ENCODE measurements at regions not wholly inside any gene's neighbourhood (a gene's known extent, or its start where the extent isn't known, plus 50 kb on each side); places are given as distances from the start of the nearest gene placed in this dataset.

DNA sequence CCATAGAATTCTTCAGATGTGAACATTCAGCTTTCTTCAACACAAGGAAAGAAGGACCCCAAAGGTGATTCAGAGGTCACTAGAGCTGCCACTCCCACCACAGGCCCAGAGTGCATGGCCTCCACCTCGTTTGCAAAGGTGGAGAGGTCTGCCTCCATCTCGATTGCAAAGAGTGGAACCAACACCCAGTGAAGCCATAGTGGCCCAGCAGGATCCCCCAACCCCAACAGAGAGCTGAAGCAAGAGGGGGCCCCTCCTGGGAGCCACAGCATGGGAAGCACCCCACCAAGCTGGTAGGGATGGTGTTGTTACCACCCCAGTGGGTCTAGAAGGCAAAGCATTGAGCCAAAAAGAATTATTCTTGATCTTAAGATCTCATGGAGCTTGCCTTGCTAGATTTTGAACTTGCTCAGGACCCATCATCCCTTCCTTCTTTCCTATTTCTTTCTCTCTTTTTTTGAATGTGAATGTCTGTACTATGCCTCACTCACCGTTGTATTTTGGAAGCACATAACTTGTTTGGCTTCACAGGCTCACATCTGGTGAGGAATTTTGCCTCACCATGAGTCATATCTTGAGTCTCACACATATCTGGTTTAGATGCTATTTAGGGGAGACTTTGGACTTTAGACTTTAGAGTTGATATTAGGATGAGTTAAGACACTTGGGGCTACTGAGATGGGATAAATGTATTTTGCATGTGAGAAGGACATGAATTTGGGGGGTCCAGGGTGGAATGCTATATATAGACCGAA, 119.2 kb downstream of the ANKRD60 start:
- peak overlapping the region; percentile 96 for H3K27ac ChIP-seq (ENCODE audit: poor library complexity, severe bottlenecking)
- H3K9me3 ChIP-seq (ENCODE audit: severe bottlenecking) = no peaks in the 10 kb centered on the region
- no peaks in the 10 kb centered on the region for H3K36me3 ChIP-seq (ENCODE audit: low read depth)
- H3K4me1 ChIP-seq (ENCODE audit: insufficient read depth, poor library complexity, severe bottlenecking) = peaks cover 36% of the 10 kb centered on the region
- TF ChIP-seq CTCF (IDR thresholded peaks at IDR 0.05; ENCODE audit: poor library complexity, severe bottlenecking) = no peak
- H3K4me3 ChIP-seq (ENCODE audit: severe bottlenecking) = no peak overlapping the region
- no peak for DNase-seq (ENCODE audit: low spot score)
- no peaks in the 10 kb centered on the region for H3K27me3 ChIP-seq (ENCODE audit: insufficient read depth, poor library complexity, severe bottlenecking)
- ATAC-seq (ENCODE audit: low read depth) = peak; percentile 77

DNA sequence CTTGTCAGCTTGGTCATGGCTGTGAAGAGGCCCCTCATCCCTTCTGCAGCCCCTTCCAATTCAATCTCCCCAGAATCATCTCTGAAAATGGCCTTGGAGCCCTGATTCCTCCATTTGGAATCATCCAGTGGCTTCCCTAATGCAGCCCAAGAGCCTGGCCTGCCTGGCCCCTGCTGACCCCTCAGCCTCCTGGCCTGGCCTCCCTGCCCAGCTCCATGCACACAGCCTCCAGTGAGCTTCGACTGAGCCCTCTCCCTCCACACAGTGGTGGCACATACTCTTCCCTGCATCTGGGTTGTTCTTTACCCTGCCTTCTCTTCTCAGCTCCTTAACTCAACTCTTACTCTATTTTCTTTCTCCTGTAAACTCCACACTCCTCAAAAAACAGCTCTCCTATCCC, 120.9 kb downstream of the ANKRD60 start:
- Histone ChIP-seq H3K4me1 (ENCODE audit: insufficient read depth, poor library complexity, severe bottlenecking) (peaks cover 37% of the 10 kb centered on the region), H3K27ac (ENCODE audit: poor library complexity, severe bottlenecking) (no peak overlapping the region), H3K27me3 (ENCODE audit: insufficient read depth, poor library complexity, severe bottlenecking) (no peaks in the 10 kb centered on the region), H3K9me3 (ENCODE audit: severe bottlenecking) (no peaks in the 10 kb centered on the region), H3K4me3 (ENCODE audit: severe bottlenecking) (no peak overlapping the region), H3K36me3 (ENCODE audit: low read depth) (no peaks in the 10 kb centered on the region)
- no peak for TF ChIP-seq CTCF (IDR thresholded peaks at IDR 0.05; ENCODE audit: poor library complexity, severe bottlenecking)
- no peak for DNase-seq (ENCODE audit: low spot score)
- ATAC-seq (ENCODE audit: low read depth) = no peak

DNA sequence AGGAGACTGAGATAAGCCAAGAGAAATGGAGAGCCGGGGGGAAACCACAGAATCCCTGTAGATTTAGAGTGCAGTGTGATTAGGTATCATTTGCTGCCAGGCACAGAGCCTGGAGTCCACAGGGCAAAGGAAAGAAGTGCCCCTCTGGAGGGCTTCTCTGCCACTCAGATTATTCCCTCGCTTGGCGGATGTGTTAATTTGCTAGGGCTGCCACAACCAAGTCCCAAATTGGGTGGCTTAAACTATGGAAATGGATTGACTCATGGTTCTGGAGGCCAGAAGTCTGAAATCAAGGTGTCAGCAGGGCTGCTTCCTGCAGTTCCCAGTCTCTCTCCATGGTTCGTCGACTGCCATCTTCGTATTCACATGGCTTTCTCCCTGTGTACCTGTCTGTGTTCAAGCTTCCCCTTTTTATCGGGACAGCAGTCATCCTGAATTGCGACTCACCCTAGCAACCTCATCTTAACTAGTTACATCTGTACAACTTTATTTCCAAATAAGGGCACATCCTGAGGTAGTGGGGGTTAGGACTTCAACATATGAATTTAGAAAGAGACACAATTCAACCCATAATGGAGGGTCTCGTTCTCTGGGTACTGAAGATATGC, 122.2 kb downstream of the ANKRD60 start:
- DNase-seq (ENCODE audit: low spot score) = no peak
- Histone ChIP-seq H3K36me3 (ENCODE audit: low read depth) (no peaks in the 10 kb centered on the region), H3K4me1 (ENCODE audit: insufficient read depth, poor library complexity, severe bottlenecking) (peaks cover 33% of the 10 kb centered on the region), H3K4me3 (ENCODE audit: severe bottlenecking) (no peak overlapping the region), H3K27me3 (ENCODE audit: insufficient read depth, poor library complexity, severe bottlenecking) (no peaks in the 10 kb centered on the region), H3K9me3 (ENCODE audit: severe bottlenecking) (no peaks in the 10 kb centered on the region), H3K27ac (ENCODE audit: poor library complexity, severe bottlenecking) (no peak overlapping the region)
- no peak for TF ChIP-seq CTCF (IDR thresholded peaks at IDR 0.05; ENCODE audit: poor library complexity, severe bottlenecking)
- ATAC-seq (ENCODE audit: low read depth) = no peak

DNA sequence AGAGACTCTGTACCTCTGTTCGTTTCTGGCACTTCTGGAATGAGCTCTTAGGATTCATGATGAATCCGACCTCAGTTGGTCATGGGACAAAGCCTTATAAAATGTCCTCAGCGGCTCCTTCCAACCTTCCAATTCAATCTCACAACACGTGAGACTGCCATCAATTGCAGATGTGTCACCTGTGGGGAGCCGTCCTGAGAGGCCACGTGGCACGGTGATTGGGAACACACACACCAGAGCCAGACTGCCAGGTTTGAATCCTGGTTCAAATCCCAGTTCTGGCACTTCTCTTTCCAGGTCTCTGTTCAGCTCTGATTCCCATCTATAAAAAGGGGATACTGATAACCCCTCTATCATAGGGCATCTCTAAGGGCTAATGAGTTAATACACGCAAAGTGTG, 124.5 kb downstream of the ANKRD60 start:
- TF ChIP-seq CTCF (IDR thresholded peaks at IDR 0.05; ENCODE audit: poor library complexity, severe bottlenecking) = no peak
- no peaks in the 10 kb centered on the region for H3K9me3 ChIP-seq (ENCODE audit: severe bottlenecking)
- H3K4me3 ChIP-seq (ENCODE audit: severe bottlenecking) = no peak overlapping the region
- peaks cover 19% of the 10 kb centered on the region for H3K4me1 ChIP-seq (ENCODE audit: insufficient read depth, poor library complexity, severe bottlenecking)
- ATAC-seq (ENCODE audit: low read depth) = no peak
- DNase-seq (ENCODE audit: low spot score) = peak; percentile 67
- no peaks in the 10 kb centered on the region for H3K36me3 ChIP-seq (ENCODE audit: low read depth)
- no peaks in the 10 kb centered on the region for H3K27me3 ChIP-seq (ENCODE audit: insufficient read depth, poor library complexity, severe bottlenecking)
- no peak overlapping the region for H3K27ac ChIP-seq (ENCODE audit: poor library complexity, severe bottlenecking)

DNA sequence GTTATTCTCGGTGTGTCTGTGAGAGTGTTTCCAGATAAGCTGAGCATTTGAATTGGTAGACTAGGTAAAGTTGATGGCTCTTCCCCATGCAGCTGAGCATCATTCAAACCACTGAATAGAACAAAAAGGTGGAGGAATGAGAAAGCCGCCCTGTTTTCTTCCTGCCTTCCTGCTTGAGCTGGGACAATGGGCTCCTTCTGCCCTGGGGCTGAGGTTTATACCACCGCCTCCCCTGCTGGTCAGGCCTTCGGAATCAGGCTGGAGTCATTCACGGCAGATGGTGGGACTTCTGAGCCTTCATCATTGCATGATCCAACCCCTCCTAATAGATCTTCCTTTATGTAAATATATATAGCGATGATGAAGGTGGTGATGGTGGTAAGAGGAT, 124.9 kb downstream of the ANKRD60 start:
- no peaks in the 10 kb centered on the region for H3K9me3 ChIP-seq (ENCODE audit: severe bottlenecking)
- no peaks in the 10 kb centered on the region for H3K36me3 ChIP-seq (ENCODE audit: low read depth)
- peak; percentile 60 for DNase-seq (ENCODE audit: low spot score)
- H3K27ac ChIP-seq (ENCODE audit: poor library complexity, severe bottlenecking) = peak overlapping the region; percentile 40
- no peak for TF ChIP-seq CTCF (IDR thresholded peaks at IDR 0.05; ENCODE audit: poor library complexity, severe bottlenecking)
- no peaks in the 10 kb centered on the region for H3K27me3 ChIP-seq (ENCODE audit: insufficient read depth, poor library complexity, severe bottlenecking)
- peaks cover 15% of the 10 kb centered on the region for H3K4me1 ChIP-seq (ENCODE audit: insufficient read depth, poor library complexity, severe bottlenecking)
- no peak overlapping the region for H3K4me3 ChIP-seq (ENCODE audit: severe bottlenecking)
- ATAC-seq (ENCODE audit: low read depth) = no peak

Measured in RWPE2 (cell line).